Skin epidermis (tissue), 12 donors: ENCODE measurements at regions not wholly inside any gene's neighbourhood (a gene's known extent, or its start where the extent isn't known, plus 50 kb on each side); places are given as distances from the start of the nearest gene placed in this dataset.
"Not testable (repeated sequence)": the region's sequence is repeated elsewhere in the genome, so short reads cannot be mapped to it uniquely, and the experiment has no call there.

ENCODE experiments used
- H3K27ac ChIP-seq, 21 experiments: fragments of 200-600 bp; sonication (generic) in 11 of 21; one replicate each; pipeline ENCODE4 v1.5.0; 2020; ENCODE audit warnings: mild to moderate bottlenecking in 3 of 21, inconsistent platforms in 2 of 21, moderate library complexity in 2 of 21
- H3K4me3 ChIP-seq, 7 experiments: fragments of 200-600 bp; sonication (generic) in 2 of 7; one replicate each; pipeline ENCODE4 v1.5.0; 2020; ENCODE audit warnings: inconsistent platforms in 2 of 7, mild to moderate bottlenecking in 2 of 7, moderate library complexity in 1 of 7

GRCh38 chr11:57047610-57048009, 58.9 kb downstream of the OR5AK2 start:
- Histone ChIP-seq H3K27ac (no peak overlapping the region), H3K4me3 (no peak overlapping the region)

- H3K4me3 ChIP-seq = no peak overlapping the region
- H3K27ac ChIP-seq = no peak overlapping the region
These were observed 61.0 kb downstream of the OR5AK2 start for GRCh38 chr11:57049749-57050148.

GRCh38 chr11:57054817-57055216, 66.1 kb downstream of the OR5AK2 start:
- H3K27ac ChIP-seq = no peak overlapping the region
- no peak overlapping the region for H3K4me3 ChIP-seq

- H3K4me3 ChIP-seq = no peak overlapping the region
These were observed 67.0 kb downstream of the OR5AK2 start for GRCh38 chr11:57055744-57056143.

GRCh38 chr11:57056735-57057134, 68.0 kb downstream of the OR5AK2 start:
- Histone ChIP-seq H3K4me3 (no peak overlapping the region), H3K27ac (no peak overlapping the region)

More at GRCh38 chr11:57055744-57056143, 67.0 kb downstream of the OR5AK2 start:
- H3K27ac ChIP-seq = no peak overlapping the region

GRCh38 chr11:57057561-57057960, 68.8 kb downstream of the OR5AK2 start:
- H3K4me3 ChIP-seq = no peak overlapping the region

GRCh38 chr11:57062957-57063356, 74.2 kb downstream of the OR5AK2 start:
- not testable (repeated sequence) for H3K4me3 ChIP-seq, H3K27ac ChIP-seq

More at GRCh38 chr11:57057561-57057960, 68.8 kb downstream of the OR5AK2 start:
- H3K27ac ChIP-seq = no peak overlapping the region

GRCh38 chr11:57069942-57070341, 81.2 kb downstream of the OR5AK2 start:
- H3K27ac ChIP-seq = no peak overlapping the region

GRCh38 chr11:57071829-57072228, 83.1 kb downstream of the OR5AK2 start:
- H3K27ac ChIP-seq = peak overlapping the region in 14 of 21 experiments; percentile 24 to 83 (median 62)
- no peak overlapping the region for H3K4me3 ChIP-seq

More at GRCh38 chr11:57069942-57070341, 81.2 kb downstream of the OR5AK2 start:
- no peak overlapping the region for H3K4me3 ChIP-seq

GRCh38 chr11:57072640-57073039, 83.9 kb downstream of the OR5AK2 start:
- Histone ChIP-seq H3K27ac (peak overlapping the region in 13 of 21 experiments; percentile 25 to 83 (median 63)), H3K4me3 (no peak overlapping the region)

- Histone ChIP-seq H3K27ac (peak overlapping the region in 6 of 21 experiments; percentile 8 to 59 (median 31)), H3K4me3 (no peak overlapping the region)
These were observed 84.4 kb downstream of the OR5AK2 start for GRCh38 chr11:57073128-57073527.

- H3K4me3 ChIP-seq = no peak overlapping the region
- H3K27ac ChIP-seq = no peak overlapping the region
These were observed 92.6 kb downstream of the OR5AK2 start for GRCh38 chr11:57081356-57081755.

GRCh38 chr11:57082125-57082524, 93.4 kb downstream of the OR5AK2 start:
- Histone ChIP-seq H3K4me3 (no peak overlapping the region), H3K27ac (no peak overlapping the region)

GRCh38 chr11:57083641-57084385, 95.1 kb downstream of the OR5AK2 start:
- no peak overlapping the region for H3K27ac ChIP-seq
- no peak overlapping the region for H3K4me3 ChIP-seq

GRCh38 chr11:57085611-57086010, 96.1 kb upstream of the LRRC55 start:
- no peak overlapping the region for H3K27ac ChIP-seq
- no peak overlapping the region for H3K4me3 ChIP-seq

- no peak overlapping the region for H3K27ac ChIP-seq
These were observed 93.8 kb upstream of the LRRC55 start for GRCh38 chr11:57087991-57088390.

GRCh38 chr11:57092028-57092698, 89.6 kb upstream of the LRRC55 start:
- H3K4me3 ChIP-seq = no peak overlapping the region

More at GRCh38 chr11:57087991-57088390, 93.8 kb upstream of the LRRC55 start:
- H3K4me3 ChIP-seq = no peak overlapping the region

GRCh38 chr11:57094181-57094935, 87.4 kb upstream of the LRRC55 start:
- H3K27ac ChIP-seq = no peak overlapping the region
- H3K4me3 ChIP-seq = no peak overlapping the region

More at GRCh38 chr11:57092028-57092698, 89.6 kb upstream of the LRRC55 start:
- no peak overlapping the region for H3K27ac ChIP-seq

GRCh38 chr11:57095417-57095816, 86.3 kb upstream of the LRRC55 start:
- H3K4me3 ChIP-seq = no peak overlapping the region
- H3K27ac ChIP-seq = no peak overlapping the region

- Histone ChIP-seq H3K4me3 (no peak overlapping the region), H3K27ac (no peak overlapping the region)
These were observed 85.9 kb upstream of the LRRC55 start for GRCh38 chr11:57095896-57096295.
